ENCODE measurements at regions not wholly inside any gene's neighbourhood (a gene's known extent, or its start where the extent isn't known, plus 50 kb on each side); places are given as distances from the start of the nearest gene placed in this dataset.

DNA sequence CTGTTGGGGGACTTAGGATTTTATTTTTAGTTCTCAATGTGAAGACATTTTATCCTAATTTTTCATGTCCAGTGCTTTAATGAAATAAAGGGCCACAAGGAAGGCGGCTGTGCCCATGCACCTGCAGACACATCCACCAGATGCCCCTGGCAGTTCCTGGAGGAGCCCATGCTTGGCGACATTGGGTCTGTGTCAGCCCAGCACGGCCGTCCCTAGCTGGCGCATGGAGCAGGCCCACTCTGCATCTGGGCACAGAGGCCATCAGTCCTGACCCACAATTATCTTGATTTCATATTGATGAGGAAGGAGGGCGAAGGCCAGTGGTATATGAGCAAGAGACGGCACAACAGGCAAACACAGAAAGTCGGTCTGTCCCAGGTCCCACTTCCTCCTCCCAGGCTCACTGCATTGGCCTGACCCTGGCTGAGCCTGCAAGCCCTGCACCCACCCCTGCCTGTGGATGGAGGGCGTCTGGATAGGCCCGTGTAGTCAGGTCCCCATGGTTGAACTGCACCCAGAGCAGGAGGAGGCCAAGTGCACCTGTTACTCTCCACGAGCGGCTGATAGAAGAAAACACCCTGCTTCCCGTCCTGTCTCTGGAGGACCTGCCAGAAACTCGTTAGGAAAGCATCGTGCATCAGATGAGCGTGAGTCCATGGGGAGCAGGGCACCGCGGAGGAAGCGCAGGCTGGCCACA lies 296.9 kb downstream of the BRD1 start (continued):
- TF ChIP-seq, protein P1, sequence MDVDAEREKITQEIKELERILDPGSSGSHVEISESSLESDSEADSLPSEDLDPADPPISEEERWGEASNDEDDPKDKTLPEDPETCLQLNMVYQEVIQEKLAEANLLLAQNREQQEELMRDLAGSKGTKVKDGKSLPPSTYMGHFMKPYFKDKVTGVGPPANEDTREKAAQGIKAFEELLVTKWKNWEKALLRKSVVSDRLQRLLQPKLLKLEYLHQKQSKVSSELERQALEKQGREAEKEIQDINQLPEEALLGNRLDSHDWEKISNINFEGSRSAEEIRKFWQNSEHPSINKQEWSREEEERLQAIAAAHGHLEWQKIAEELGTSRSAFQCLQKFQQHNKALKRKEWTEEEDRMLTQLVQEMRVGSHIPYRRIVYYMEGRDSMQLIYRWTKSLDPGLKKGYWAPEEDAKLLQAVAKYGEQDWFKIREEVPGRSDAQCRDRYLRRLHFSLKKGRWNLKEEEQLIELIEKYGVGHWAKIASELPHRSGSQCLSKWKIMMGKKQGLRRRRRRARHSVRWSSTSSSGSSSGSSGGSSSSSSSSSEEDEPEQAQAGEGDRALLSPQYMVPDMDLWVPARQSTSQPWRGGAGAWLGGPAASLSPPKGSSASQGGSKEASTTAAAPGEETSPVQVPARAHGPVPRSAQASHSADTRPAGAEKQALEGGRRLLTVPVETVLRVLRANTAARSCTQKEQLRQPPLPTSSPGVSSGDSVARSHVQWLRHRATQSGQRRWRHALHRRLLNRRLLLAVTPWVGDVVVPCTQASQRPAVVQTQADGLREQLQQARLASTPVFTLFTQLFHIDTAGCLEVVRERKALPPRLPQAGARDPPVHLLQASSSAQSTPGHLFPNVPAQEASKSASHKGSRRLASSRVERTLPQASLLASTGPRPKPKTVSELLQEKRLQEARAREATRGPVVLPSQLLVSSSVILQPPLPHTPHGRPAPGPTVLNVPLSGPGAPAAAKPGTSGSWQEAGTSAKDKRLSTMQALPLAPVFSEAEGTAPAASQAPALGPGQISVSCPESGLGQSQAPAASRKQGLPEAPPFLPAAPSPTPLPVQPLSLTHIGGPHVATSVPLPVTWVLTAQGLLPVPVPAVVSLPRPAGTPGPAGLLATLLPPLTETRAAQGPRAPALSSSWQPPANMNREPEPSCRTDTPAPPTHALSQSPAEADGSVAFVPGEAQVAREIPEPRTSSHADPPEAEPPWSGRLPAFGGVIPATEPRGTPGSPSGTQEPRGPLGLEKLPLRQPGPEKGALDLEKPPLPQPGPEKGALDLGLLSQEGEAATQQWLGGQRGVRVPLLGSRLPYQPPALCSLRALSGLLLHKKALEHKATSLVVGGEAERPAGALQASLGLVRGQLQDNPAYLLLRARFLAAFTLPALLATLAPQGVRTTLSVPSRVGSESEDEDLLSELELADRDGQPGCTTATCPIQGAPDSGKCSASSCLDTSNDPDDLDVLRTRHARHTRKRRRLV (CRISPR knock-in tag; IDR thresholded peaks at IDR 0.05): no peak
- TF ChIP-seq CHD4 (IDR thresholded peaks at IDR 0.05; ENCODE audit: borderline replicate concordance, low read length) (no peak), GTF2F1 (IDR thresholded peaks at IDR 0.05; ENCODE audit: low read length) (no peak), SNAI1 (CRISPR knock-in tag; IDR thresholded peaks at IDR 0.05; ENCODE audit: borderline replicate concordance) (no peak), POLR2G (IDR thresholded peaks at IDR 0.05; ENCODE audit: low read depth, low read length) (no peak), ZSCAN9 (CRISPR knock-in tag; IDR thresholded peaks at IDR 0.05; ENCODE audit: borderline replicate concordance) (no peak), ZFP36L1 (CRISPR knock-in tag; IDR thresholded peaks at IDR 0.05) (no peak), ATM (IDR thresholded peaks at IDR 0.05; ENCODE audit: borderline replicate concordance) (no peak), FOSL2 (CRISPR knock-in tag; IDR thresholded peaks at IDR 0.05) (no peak), ZBTB8A (CRISPR knock-in tag; IDR thresholded peaks at IDR 0.05; ENCODE audit: borderline replicate concordance, low read depth) (no peak)
- TF ChIP-seq, protein P2, sequence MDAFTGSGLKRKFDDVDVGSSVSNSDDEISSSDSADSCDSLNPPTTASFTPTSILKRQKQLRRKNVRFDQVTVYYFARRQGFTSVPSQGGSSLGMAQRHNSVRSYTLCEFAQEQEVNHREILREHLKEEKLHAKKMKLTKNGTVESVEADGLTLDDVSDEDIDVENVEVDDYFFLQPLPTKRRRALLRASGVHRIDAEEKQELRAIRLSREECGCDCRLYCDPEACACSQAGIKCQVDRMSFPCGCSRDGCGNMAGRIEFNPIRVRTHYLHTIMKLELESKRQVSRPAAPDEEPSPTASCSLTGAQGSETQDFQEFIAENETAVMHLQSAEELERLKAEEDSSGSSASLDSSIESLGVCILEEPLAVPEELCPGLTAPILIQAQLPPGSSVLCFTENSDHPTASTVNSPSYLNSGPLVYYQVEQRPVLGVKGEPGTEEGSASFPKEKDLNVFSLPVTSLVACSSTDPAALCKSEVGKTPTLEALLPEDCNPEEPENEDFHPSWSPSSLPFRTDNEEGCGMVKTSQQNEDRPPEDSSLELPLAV (CRISPR knock-in tag; conservative IDR thresholded peaks at IDR 0.05; ENCODE audit: low read depth): no peak
- TF ChIP-seq, protein P3, sequence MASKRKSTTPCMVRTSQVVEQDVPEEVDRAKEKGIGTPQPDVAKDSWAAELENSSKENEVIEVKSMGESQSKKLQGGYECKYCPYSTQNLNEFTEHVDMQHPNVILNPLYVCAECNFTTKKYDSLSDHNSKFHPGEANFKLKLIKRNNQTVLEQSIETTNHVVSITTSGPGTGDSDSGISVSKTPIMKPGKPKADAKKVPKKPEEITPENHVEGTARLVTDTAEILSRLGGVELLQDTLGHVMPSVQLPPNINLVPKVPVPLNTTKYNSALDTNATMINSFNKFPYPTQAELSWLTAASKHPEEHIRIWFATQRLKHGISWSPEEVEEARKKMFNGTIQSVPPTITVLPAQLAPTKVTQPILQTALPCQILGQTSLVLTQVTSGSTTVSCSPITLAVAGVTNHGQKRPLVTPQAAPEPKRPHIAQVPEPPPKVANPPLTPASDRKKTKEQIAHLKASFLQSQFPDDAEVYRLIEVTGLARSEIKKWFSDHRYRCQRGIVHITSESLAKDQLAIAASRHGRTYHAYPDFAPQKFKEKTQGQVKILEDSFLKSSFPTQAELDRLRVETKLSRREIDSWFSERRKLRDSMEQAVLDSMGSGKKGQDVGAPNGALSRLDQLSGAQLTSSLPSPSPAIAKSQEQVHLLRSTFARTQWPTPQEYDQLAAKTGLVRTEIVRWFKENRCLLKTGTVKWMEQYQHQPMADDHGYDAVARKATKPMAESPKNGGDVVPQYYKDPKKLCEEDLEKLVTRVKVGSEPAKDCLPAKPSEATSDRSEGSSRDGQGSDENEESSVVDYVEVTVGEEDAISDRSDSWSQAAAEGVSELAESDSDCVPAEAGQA (IDR thresholded peaks at IDR 0.05; ENCODE audit: low read depth): no peak
- TF ChIP-seq, protein P3 (CRISPR knock-in tag; IDR thresholded peaks at IDR 0.05; ENCODE audit: borderline replicate concordance): no peak

Measured in HepG2 (cell line).